ENCODE measurements at regions not wholly inside any gene's neighbourhood (a gene's known extent, or its start where the extent isn't known, plus 50 kb on each side); places are given as distances from the start of the nearest gene placed in this dataset.
"Not testable (repeated sequence)": the region's sequence is repeated elsewhere in the genome, so short reads cannot be mapped to it uniquely, and the experiment has no call there.

DNA sequence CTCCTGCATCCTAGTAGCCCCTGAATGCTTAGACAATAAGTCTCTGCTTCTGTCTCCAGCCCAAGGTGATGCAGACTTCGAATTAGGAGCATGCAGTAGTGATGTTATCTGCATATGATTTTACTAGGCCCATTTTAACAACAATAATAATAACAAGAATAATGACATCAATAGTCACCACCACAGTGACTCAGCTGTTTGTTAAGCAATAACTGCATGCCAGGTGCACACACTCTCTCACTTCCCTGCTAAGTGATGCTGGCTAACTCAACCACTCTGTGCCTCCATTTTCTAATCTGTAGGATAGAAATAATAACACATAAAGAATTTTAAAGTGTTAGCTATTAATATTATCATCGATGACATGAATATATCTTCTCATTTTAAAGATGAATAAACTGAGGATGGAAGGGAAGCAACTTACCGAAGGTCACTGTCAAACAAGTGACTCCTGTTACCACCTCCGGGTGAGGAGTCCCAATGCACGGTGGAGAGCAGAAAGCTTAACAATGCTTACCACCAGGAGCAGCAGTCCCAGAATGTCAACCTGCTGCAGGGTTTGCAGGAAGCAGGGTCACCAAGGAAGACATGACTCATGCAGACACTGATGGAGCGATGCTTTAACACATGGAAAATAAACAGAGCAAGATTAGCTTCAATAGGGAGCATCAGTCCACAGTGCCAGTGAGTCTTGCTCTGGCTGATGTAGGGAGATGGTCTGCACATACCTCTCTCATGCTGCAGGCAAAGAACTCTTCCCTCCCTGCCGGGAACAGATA is 290.2 kb downstream of the SPATA17 start:
- DNase-seq (ENCODE audit: low read depth): no peak

DNA sequence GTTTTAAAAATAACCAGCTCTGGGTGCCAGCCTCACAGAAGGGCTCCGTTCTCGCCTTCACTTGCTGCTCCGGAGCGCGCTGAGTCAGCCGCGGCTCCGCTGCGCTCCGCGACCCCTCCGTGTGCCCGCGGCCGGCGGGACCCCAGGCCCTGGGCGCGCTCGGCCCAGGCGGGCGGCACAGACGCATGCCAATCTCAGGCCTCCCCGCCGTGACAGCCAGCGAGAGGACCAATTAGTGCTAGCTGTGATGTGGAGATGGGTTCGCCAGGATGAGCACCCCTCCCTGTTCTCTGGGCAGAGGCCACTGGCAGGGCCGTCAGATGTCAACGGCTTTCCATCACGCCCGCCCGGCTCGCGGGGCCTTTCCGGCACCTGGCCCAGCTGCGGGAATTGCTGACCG is 293.8 kb downstream of the SPATA17 start:
- no peak for DNase-seq (ENCODE audit: low read depth)

GRCh38 chr1:217929213-217929885 is 298.2 kb downstream of the SPATA17 start:
- no peak for DNase-seq (ENCODE audit: low read depth)

DNA sequence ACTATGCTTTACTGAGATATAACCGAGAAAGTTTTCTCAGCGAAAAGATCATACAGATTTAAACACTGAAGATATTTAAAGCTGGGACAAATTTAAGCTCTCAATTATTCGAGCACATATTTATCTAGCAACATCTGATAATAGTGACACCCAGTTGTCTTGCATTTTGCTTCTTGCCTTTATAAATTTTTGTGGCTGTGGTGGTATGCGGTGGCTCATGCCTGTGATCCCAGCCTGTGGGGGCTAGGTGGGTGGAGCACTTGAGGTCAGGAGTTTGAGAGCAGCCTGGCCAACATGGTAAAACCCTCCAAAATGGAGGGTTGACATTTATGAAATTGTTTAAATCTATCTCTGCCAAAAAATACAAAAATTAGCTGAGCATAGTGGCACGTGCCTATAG is 312.2 kb downstream of the SPATA17 start:
- DNase-seq (ENCODE audit: low read depth): no peak

- DNase-seq (ENCODE audit: low read depth): no peak
Measured at GRCh38 chr1:217944550-217944949, 313.4 kb downstream of the SPATA17 start.

GRCh38 chr1:217946511-217946910 is 315.4 kb downstream of the SPATA17 start:
- DNase-seq (ENCODE audit: low read depth): no peak

- DNase-seq (ENCODE audit: low read depth): no peak
Measured at GRCh38 chr1:217948741-217949140, 317.6 kb downstream of the SPATA17 start.

DNA sequence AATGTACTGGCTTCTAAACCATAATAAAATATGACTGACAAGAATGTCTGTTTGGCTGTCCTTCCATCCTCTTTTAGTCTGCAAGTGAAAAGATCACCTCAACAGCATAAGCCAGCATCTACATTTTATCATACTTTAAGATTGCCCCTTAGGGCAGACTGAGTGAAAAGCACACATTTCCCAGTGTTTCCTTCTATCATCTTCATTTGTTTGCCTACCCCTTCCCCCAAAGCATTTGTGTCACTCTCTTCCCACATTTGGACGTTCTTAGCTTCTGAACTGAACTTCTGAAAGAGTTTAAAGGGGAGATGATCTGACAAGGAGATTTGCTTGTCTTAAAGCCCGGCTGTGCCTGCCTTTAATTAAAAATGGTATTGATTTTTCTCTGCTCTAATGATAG is 322.2 kb downstream of the SPATA17 start:
- DNase-seq (ENCODE audit: low read depth): no peak

- no peak for DNase-seq (ENCODE audit: low read depth)
Measured at GRCh38 chr1:217953922-217954321, 322.8 kb downstream of the SPATA17 start.

DNA sequence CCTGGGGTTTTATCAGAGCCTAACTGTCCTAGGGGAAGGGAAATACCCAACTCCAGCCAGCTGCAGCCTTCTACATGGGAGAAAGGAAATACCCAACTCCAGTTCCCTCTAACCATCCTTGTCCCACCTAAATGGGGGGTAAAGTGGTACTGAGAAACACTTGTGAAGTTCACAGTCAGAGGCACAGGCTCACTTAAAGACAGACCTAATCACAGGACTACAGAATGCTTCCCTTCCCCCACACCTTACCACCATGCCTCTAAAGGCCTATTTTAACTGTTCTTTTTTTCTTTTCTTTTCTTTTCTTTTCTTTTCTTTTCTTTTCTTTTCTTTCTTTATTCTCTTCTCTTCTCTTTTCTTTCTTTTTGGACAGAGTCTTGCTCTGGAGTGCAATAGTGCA is 324.6 kb downstream of the SPATA17 start:
- no peak for DNase-seq (ENCODE audit: low read depth)

DNA sequence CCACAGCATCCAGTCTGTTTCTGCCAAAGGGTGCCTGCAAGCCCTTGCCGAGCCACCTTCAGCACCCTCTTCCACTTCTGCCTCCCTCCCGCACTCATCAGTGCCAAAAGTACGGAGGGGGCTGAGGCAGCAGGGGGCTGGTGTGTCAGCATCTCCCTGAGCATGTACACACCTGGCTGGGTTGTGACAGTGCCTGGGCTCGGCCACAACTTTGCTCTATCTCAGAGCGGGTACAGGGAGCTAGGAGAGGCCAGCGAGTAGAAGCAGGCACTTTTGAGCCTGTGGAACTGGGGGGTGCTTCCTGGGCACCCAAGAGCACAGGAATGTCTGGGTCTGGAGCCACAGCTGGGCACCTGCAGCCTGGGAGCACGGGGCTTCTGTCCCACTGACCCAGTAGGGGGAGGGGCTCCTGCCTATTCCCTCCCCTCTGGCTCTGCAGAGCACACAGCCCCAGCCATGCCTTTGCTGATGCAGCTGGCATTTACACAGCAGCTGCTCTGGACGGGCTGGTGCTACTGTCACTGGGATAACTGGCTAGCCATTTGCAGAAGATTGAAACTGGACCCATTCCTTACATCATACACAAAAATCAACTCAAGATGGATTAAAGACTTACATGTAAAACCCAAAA is 319.8 kb upstream of the RRP15 start:
- no peak for DNase-seq (ENCODE audit: low read depth)

- DNase-seq (ENCODE audit: low read depth): no peak
Measured at GRCh38 chr1:217968085-217968484, 317.0 kb upstream of the RRP15 start.

DNA sequence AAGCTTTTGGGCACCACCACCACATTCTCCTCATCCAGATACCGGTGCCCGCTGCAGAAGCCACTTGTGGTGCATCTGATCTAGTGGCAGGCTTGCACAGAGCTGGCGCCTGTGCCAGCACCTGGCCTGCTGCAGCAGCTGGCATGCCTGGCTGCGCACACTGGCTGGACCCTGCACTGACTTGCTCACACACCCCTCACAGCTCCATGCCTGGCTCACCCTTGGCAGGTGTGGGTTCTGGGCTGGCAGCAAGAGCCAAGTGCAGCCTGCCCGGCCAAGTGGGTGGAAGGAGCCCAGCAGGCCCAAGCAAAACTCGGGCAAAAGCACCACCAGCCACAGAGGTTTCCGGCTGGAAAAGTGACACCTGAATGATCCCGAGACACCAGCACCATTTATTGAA is 315.7 kb upstream of the RRP15 start:
- no peak for DNase-seq (ENCODE audit: low read depth)

GRCh38 chr1:217977943-217978342 is 307.1 kb upstream of the RRP15 start:
- DNase-seq (ENCODE audit: low read depth): no peak

GRCh38 chr1:217981430-217981829 is 303.7 kb upstream of the RRP15 start:
- DNase-seq (ENCODE audit: low read depth): no peak

DNA sequence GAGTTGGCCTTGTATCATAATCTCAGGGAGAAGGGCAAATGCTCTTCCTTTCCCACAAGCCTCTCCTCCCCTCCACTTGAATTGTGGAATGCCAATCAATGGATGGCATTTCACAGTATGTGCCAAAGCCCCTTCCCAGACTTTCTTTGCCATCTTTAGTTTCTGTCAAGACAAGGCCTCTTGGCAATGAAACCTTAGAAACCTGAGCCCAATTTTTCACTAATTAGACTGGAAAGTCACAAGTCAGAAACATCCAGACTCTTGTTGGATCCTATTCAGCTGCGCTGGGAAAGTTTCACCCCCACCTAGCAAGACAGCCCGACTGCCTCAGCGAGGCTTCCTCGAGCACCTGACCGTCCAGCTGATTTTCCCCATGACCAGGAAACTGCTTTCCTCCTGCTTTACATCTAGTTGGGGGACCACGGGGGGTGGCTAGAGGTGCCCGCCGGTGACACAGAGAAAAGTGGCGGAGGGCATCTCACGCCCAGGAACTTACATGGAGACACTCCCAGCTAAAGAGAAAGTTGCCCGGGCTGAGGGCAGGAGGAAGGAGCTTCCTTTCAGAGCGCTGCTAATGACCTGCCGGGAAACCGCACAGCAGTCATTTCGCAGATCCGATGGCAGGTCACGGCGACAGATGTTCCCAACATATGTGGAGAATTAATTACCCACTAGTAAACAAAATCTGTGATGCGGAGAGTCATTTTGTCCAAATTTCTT is 302.6 kb upstream of the RRP15 start:
- no peak for DNase-seq (ENCODE audit: low read depth)

GRCh38 chr1:217983051-217983375 is 302.1 kb upstream of the RRP15 start:
- DNase-seq (ENCODE audit: low read depth): no peak

GRCh38 chr1:217985641-217986040 is 299.5 kb upstream of the RRP15 start:
- no peak for DNase-seq (ENCODE audit: low read depth)

GRCh38 chr1:217989510-217989909 is 295.6 kb upstream of the RRP15 start:
- DNase-seq (ENCODE audit: low read depth): no peak

DNA sequence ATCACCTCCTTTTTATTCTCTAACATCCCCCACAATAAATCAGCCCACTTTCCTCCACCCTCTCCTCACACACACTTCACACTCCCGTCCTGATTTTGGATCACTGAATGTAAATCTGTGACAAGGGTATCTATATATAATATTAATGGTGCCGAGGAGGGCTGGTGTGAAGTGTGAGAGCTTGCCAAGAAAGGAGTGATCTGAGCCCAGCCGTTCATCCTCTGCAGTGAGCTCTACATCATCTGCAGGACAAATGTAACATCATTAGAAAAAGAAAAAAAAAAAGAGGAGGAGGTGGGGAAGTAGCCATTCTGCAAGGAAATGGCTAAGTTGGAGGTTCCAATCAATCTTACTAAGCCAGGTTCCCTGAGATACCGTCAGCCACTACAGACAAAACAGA is 291.7 kb upstream of the RRP15 start:
- no peak for DNase-seq (ENCODE audit: low read depth)

- not testable (repeated sequence) for DNase-seq (ENCODE audit: low read depth)
Measured at GRCh38 chr1:218008296-218008695, 276.8 kb upstream of the RRP15 start.

GRCh38 chr1:218015106-218015505 is 270.0 kb upstream of the RRP15 start:
- DNase-seq (ENCODE audit: low read depth): not testable (repeated sequence)
